SW480 (cell line): ENCODE measurements at regions not wholly inside any gene's neighbourhood (a gene's known extent, or its start where the extent isn't known, plus 50 kb on each side); places are given as distances from the start of the nearest gene placed in this dataset.
"Not testable (repeated sequence)": the region's sequence is repeated elsewhere in the genome, so short reads cannot be mapped to it uniquely, and the experiment has no call there.

Experiments
- DNase-seq: peaks from one replicate; pipeline ENCODE4 v3.0.0-alpha.2; 2016; ENCODE audit warnings: low spot score

DNA sequence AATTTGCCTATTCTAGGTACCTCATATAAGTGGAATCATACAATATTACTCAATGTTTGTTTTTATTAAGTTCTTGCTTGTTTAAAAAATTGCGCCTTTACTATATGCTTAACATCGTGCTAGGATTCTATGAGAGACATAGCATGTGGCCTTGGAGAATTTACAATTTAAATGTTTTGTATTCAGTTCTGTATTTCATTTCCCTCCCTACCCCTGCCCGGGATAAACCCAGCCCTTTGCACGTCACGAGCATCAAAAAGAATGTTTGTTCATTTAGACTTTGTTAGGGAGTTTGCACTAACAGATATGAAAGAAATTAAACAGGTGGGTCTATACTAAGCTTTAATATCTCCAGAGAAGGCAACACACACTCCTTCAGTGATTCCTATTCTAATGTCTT, 75.7 kb downstream of the C18orf54 start:
- DNase-seq, result no peak

DNA sequence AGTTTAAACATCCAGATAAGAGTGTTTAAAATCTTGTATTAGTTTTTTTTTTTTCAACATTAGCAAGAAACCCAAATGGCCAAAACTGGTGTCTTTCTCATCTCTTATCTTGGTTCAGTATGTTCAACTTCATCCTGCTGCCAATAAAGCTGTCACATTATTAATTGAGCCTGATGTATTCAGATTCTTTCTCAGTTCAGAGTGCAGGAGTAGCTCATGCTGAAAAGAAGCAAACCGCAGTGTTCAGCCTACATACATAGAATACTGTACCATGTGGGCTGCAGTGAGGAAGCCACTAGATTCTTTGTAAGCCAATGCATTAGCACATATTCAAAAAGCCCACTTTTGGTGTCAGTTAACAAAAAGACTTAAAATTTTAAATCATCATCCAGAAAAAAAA, 76.2 kb downstream of the C18orf54 start:
- no peak for DNase-seq

DNA sequence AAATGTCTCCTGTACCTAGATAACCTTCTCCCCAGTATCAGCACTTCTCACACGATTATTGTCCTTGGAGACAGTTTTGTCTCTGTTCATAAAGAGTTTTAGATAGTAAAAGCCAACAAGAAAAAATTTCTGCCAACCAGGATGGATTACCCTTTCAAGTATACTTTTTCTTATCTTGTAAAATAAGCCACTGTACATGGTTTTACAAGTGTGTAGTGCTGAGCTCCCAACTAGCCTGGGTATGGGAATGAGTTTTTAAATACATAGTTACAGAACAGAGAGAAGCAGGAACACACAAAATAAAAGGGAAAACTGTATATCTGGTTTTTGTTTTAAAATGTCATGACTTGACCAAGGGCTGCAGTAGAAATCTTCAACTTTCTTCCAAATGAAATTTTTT, 76.7 kb downstream of the C18orf54 start:
- DNase-seq, result no peak

DNA sequence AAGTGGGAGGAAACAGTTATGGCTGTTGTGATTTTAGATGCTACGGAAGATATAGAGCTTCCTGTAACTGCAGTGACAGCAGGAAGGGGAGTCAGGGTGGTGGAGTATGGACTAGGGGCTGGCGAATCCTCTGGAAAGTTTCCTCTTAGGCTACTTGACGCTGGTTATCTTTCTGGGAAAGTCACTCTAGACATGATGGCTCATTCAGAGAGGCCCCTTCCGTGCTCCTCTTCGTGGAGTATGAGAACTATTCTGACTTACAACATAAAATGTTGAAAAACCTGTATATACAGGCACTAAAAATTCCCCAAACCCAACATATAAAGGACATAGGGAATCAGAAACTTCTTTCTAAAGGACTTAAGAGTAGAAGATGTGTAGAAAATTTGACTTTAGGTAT, 78.8 kb downstream of the C18orf54 start:
- DNase-seq, result no peak

DNA sequence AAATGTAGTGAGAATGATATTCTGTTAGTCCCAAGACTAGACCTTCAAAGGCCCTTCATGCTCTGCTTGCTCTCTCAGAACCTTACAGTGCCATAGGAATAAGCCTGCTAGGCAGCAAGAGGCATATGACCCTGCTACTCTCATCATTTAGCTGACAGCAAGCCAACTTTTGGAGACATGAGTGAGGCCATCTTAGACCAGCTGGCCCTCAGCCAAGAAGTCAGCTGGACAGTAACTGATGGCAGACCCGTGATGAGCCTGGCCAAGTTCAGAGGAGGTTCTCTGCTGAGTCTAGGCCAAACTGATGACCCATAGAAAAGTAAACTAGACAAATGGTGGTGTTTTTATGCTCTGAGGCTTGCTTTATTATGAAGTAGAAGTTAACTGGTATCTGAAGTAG, 82.6 kb downstream of the C18orf54 start:
- DNase-seq, result no peak

DNA sequence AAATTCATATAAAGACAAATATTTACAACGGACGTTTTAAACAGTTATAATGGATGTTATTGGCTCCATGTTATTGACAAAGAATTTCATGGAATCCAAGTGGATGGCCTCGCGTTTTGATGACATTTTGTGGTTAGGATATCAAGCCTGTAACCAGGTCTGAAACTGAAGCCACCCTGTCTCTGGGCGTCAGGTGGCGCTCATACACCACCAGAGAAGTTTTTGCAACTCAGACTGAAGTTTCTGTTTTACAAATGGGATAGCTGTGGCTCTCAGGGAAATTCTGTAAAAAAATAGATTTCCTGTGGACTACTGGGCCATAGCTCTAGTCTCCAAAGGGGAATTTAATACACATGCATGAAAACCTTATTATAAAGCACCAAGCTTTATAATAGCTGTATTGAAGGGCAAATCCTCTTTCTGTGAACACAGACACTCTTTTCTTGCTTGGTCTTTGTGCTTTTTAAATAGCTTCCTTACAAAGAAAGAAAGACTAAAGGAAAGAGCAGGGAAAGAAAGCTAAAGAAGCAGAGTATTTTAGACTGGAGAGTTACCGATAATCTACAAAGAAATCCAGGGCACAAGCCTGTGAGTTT, 86.7 kb downstream of the C18orf54 start:
- peak; percentile 45 for DNase-seq

DNA sequence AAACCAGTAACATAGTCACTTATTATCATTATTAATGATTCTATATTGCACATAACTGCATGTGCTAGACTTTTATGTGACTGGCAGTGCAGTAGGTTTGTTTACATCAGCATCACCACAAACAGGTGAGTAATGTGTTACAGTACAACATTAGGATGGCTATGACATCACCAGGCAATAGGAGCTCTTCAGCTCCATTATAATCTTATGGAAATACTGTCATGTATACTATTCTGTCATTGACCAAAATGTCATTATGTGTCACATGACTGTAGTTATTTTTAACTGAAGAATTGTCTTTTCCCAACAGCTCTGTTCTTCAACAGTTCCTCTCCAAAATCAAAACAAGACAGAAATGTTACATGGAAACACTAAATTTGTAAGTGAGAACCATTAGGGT, 96.3 kb downstream of the C18orf54 start:
- peak; percentile 1 for DNase-seq

DNA sequence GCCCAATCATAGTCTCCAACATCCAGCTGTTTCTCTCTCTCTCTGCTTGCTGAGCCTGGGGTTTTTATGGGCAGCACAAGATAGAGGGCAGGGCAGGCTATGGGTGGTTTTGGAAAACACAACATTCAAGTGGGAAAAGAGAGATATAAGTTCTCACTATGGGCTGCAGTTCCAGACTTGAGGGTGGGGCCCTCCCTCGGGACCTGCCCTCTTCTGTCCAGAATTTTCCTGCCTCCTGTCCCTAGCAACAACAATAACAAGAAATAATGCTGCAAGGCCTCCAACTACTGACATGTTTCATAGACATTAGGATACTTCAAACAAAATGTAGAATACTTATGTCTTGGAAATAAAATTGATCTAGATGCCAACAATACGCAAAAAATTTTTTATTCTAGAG, 107.8 kb downstream of the C18orf54 start:
- no peak for DNase-seq

DNA sequence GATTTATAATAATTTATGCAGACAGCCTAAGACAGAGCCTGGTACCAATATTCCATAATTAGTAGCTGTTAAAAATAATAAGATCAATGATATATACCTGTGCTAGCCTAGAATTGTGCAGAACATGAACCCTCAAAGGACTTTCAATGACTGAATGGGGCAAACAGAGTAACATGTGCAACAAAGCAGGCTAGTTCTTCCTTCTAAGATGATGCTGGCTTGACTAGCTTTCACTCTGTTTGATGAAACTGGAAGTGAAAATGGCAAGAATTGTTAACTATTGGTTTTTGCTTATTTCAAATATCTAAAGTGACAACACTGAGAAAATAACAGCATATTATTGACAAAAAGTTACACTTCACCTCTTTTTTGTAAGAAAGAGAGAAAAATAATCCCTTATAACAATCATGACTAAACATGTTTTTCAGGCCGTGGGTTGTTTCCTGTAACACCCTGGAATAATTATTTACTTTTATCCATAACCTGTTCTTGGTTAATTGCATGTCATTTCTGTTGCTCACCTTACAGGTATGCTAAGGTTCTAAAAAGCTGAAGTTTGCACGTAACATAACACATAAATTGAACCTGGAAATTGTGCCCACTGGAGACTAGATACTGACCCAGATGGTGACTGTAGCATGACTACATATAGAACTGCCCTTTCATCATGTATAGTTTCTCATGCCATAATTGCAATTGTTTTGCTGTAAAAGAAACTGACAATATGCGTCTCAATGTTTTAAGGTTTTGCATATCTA, 108.7 kb downstream of the C18orf54 start:
- no peak for DNase-seq

DNA sequence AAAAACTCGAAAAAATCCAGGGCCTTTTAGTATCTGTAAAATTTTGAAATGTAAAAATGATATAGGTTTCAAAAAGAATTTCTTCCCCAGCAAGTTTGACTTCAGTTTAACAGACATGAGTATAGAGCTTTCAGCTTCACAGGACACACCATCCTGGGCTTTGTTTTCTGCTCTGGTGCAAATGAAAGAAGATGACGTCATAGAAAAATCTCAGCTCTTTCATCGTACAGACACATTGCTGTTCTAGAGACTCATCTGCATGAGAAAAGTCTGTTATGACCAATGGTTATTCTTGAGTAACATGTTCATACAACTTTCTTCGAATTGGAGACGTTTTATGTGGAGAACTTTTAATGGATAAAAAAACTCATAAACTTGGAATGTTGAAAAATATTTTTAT, 111.7 kb upstream of the DYNAP start:
- no peak for DNase-seq

DNA sequence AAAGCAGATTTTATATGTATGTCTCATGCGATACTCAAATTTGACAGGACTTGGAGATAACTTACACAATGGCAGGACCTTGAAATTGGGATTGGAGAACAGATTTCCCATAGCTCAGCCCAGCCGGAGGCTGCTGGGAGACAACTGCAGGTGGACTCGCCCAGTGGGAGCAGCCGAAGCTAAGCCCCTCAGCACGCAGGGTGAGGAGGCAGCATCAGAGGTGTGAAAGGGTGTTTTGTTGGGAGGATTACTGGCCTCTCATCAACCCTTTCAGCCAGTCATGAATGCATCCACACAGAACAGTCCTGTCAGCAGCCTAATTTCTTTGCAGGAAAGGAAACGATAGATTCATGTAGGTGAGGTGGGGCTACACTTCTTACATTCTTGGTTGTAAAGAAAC, 110.4 kb upstream of the DYNAP start:
- no peak for DNase-seq

DNA sequence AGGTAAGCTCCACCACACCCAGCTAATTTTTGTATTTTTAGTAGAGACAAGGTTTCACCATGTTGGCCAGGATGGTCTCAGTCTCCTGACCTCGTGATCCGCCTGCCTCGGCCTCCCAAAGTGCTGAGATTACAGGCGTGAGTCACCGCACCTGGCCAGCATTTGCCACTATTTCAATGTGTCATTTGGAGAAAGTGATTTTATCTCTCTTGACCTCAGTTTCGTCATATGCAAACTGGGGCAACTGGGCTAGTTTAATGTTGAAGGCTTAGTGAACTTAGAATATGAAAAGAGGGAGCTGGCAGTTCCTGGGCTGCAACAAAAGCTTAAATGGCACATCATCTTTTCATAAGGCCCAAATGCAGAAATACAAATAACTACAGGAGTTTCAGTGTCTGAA, 88.6 kb upstream of the DYNAP start:
- not testable (repeated sequence) for DNase-seq

DNA sequence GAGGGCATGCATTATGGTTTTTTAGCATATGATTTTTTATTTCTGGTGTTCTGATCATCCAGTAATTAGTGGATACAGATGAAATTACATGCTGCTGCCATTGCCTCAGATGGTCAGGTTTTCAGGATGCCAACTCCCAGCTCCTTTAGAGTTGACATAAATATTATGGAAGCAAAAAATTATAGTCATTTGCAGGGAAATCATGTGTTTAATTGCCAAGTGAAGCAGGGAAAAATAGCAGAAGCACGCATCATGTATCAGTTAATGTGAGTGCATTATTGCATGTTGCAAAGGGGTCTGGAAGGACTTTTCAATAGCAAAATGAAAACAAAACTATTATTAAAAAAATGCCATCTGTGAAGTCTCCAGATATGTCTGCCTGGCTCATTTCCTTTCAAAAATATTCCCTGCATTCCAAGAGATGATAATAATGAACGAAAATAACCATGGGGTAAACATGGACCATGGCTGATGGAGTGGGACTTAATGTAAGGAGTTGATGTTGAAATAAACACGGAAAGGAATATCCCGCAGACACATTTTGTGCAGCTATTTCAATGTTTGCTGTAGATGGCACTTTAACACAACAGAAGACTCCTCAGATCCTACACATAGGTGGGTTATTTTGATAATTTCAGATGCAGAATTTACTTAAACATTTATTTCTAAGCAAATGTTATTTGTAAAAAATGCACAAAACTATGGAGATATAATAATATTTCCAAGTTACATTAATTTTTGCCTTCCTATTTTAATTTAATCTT, 87.7 kb upstream of the DYNAP start:
- DNase-seq, result no peak

DNA sequence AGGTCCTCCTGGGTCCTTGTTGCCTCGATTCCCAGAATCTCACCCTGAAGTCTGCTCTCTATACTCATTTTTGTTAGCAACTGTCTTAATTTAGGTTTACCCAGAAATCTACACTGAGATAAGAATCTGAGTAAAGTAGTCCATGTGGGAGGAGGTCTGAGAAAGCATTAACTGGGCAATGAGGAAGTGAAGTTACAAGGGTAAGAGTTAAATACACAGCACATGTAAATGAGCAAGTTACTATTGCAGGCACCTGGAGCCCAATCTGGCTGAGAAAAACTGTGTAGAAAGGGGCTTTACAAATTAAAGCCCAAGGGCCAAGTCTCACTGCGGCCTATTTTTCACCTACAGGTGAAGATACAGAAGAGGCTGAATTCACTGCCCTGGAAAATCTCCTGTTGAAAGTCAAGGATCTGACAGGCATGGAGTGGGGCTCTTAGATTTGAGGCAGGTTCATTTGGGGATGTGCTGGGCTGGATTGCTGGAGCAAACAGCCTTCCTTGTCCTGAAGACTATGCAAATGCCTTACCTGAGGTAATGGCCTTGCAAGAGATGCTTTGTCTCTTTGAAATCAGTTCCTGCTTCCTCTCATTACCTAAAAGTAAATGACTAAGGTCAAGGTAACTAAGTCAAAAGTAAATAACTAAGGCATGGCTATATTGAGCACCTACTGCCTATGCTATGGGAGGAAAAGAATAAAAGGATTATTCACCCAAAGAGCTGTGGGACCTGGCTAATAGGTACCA, 84.4 kb upstream of the DYNAP start:
- no peak for DNase-seq

DNA sequence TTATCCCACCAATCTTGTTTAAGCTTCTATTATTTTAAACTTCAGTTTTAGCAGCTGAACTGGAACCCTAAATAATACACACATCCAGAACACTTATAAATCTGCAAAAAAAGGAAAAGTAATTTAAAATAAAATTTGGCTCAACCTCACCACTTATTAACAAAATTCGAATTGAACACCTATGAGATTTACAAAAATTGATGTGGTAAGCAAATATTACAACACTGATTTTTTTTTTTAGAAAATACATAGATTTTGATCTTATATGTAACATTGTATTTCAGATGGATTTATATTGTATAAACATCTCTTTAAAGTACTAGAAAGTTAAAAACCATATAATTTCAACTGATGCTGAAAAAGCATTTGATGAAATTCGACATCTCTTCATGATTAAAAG, 81.3 kb upstream of the DYNAP start:
- DNase-seq, result no peak

DNA sequence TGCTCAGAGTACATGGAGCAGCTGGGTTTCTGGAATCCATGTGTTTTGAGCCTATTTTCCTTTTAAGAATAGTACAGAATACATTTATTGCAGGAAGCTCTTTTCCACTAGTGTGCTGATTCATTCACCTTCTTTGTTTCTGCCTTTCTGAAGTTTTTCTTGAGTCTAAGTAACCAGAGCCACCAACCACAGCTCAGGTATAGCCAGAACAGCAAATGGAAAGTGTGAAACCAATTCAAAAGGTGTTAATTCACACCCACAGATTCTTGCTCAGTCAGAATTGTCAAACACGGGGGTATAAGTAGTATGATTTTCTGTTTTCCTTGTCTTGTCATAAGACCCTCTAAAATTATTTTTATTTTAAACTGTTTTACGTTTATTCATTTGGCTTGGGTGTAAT, 75.9 kb upstream of the DYNAP start:
- DNase-seq, result no peak

DNA sequence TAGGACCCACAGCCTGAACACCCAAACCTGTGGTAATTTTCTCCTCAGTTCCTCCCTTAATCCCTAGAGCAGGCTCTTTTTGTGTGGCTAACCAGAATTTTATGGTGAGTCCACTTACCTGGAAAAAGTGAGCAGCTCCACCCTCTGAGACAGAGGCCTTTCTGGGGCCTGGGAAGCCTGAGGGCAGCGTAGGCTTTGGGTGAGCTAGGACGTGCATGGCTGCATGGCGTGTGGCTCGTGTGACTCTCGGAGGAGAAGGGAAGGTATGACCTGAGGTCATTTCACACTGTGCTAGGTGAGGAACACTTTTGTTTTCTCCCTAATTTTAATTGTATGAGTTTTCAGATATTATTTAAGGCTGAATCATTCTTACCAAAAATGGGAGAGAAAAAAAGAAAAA, 73.5 kb upstream of the DYNAP start:
- no peak for DNase-seq

DNA sequence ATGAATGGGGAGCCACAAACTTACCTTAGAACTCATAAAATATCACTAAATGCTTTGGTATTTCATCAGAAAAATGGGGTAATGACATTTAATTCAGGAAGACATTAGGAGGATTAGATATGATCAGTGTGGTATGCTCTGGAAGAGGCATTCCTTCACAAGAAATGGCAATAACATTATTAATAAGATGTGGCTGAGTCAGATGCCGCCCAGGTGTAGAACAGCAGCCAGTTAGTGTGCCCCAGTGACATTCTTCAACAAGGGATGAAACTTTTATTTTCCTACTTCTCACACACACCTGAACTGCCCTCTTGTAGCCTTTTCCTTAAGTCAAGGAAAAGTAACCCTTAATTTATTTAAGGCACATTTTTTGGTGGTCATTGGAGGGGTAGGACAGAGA, 69.2 kb upstream of the DYNAP start:
- DNase-seq, result no peak

DNA sequence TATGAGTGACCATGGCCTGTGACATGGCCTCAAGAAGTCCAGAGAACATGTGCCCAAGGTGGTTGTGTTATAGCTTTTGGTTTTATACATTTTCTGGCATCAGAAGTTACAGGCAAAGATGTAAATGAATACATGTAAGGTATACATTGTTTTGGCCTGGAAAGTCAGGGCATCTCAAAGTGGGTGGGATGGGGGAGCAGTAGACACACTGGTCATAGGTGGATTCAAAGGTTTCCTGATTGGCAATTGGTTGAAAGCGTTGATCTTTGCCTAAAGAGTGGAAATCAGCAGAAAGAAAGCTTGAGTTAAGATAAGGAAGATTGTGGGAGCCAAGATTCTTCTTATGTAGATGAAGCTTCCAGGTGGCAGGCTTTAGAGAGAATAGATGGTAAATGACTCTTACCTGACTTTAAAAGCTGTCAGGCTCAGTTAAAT, 62.1 kb upstream of the DYNAP start:
- DNase-seq, result no peak

DNA sequence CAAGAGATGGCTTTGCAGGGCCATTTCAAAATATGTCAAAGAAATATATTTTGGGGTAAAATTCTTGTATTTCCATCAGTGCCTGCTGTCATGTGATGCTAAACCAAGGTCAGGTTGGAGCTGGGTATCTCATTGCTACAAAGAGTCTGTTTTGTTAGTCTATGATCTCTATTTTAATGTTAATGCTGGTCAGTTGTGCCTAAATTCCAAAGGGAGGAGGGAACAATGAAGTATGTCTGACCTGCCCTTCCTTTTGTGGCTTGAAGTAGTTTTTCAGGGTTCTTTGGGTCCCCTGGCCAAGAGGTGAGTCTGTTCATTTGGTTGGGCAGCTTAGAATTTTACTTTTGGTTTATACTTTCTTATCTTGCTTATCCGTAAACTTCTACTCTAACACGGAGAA, 61.6 kb upstream of the DYNAP start:
- DNase-seq, result no peak

DNA sequence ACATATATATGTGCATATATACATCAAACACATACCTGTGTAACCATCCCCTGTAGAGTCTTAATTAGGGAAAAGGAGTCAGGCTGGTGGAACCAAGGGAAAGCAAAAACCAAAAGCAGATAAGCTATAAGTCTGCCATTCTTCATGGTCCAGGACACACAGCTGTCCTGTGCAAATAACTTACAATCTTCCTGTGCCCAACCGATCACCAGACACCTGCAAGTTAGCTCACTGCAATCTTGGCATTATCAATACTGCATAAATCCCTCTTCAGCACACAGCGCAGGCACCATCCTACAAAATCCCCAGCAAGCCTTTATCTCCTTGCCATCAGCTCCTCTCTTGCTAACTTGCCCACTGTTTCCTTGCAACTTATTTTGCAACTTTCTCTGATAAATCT, 60.8 kb upstream of the DYNAP start:
- DNase-seq, result no peak

DNA sequence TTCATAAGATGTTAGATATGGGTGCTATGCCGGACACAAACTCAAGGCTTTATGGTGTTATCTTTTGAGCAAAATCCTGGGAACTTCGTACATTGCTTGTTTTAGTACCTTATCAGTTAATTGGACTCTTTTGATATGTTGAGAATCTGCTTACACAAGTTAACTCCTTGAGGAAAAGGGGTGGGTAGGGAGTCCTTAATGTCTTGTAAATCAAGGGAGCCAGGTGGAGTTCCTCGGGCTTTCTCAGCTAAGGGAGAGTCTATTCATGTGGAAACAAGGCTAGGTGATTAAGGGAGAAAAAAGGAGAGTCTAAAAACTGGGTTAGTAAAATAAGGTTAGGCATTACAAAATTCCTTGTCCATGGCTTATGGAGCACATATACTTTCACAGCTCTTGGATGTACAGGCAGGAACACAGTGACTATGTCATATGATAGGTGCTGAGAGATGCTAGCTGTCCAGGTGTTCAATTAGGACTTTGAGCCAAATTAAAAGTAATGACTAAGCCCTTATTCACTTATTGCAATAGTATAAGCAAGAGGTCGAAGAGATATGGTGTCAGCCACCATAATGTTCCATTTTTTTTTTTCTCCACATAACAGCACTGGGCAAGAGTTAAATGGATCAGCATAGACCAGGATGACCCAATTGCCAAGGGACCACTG, 59.5 kb upstream of the DYNAP start:
- DNase-seq, result peak; percentile 0
